ENCODE measurements at regions not wholly inside any gene's neighbourhood (a gene's known extent, or its start where the extent isn't known, plus 50 kb on each side); places are given as distances from the start of the nearest gene placed in this dataset.

DNA sequence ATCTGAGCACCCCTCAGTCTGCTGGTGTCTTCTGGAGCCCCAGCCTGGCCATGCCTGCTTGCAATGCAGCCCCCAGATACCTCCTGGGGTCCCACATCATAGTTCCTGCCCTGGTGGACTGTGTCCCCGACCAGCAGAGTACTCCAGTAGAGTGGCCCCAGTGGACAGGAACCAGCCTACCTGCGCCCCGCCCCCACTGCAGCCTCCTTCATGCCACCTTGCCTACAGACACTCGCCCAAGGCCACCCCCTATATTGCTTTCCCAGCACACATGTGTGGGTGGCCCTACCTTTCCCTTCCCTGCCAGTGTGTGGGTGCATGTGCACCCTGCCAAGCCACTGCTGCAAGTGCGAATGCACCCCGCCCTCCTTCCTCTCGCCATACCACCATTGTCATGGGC, 204.0 kb downstream of the EDN1 start:
- DNase-seq, result no peak
- Histone ChIP-seq H3K27ac (replicated peaks) (no peak overlapping the region), H3K36me3 (no peaks in the 10 kb centered on the region), H3K4me3 (no peak overlapping the region), H3K4me1 (peaks cover 18% of the 10 kb centered on the region), H3K9me3 (replicated peaks) (peaks cover 7% of the 10 kb centered on the region), H3K27me3 (ENCODE audit: low read depth) (no peaks in the 10 kb centered on the region)
- TF ChIP-seq, protein P1, sequence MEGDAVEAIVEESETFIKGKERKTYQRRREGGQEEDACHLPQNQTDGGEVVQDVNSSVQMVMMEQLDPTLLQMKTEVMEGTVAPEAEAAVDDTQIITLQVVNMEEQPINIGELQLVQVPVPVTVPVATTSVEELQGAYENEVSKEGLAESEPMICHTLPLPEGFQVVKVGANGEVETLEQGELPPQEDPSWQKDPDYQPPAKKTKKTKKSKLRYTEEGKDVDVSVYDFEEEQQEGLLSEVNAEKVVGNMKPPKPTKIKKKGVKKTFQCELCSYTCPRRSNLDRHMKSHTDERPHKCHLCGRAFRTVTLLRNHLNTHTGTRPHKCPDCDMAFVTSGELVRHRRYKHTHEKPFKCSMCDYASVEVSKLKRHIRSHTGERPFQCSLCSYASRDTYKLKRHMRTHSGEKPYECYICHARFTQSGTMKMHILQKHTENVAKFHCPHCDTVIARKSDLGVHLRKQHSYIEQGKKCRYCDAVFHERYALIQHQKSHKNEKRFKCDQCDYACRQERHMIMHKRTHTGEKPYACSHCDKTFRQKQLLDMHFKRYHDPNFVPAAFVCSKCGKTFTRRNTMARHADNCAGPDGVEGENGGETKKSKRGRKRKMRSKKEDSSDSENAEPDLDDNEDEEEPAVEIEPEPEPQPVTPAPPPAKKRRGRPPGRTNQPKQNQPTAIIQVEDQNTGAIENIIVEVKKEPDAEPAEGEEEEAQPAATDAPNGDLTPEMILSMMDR (IDR thresholded peaks at IDR 0.05; ENCODE audit: borderline replicate concordance), result no peak
- intact Hi-C loops (cut with micrococcal nuclease), result loop anchor here (10.0 kb wide), 1 partner anchor 81 kb away; no protein-coding TSS in a partner anchor

DNA sequence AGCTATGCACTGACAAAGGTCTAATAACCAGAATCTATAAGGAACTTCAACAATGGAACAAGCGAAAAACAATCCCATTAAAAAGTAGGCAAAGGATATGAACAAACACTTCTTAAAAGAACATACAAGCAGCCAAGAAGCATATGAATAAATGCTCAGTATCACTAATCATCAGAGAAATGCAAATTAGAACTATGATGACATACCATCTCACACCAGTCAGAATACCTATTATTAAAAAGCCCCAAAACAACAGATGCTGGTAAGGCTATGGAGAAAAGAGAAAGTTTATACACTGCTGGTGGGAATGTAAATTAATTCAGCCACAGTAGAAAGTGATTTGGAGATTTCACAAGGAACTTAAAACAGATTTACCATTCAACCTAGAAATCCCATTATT, 211.8 kb downstream of the EDN1 start:
- intact Hi-C loops (cut with micrococcal nuclease), result no loop called here
- no peaks in the 10 kb centered on the region for H3K4me1 ChIP-seq
- H3K36me3 ChIP-seq, result no peaks in the 10 kb centered on the region
- TF ChIP-seq, protein P1 (IDR thresholded peaks at IDR 0.05; ENCODE audit: borderline replicate concordance), result no peak
- no peaks in the 10 kb centered on the region for H3K27me3 ChIP-seq (ENCODE audit: low read depth)
- no peak for DNase-seq
- H3K27ac ChIP-seq (replicated peaks), result no peak overlapping the region
- no peak overlapping the region for H3K4me3 ChIP-seq
- H3K9me3 ChIP-seq (replicated peaks), result peaks cover 6% of the 10 kb centered on the region

DNA sequence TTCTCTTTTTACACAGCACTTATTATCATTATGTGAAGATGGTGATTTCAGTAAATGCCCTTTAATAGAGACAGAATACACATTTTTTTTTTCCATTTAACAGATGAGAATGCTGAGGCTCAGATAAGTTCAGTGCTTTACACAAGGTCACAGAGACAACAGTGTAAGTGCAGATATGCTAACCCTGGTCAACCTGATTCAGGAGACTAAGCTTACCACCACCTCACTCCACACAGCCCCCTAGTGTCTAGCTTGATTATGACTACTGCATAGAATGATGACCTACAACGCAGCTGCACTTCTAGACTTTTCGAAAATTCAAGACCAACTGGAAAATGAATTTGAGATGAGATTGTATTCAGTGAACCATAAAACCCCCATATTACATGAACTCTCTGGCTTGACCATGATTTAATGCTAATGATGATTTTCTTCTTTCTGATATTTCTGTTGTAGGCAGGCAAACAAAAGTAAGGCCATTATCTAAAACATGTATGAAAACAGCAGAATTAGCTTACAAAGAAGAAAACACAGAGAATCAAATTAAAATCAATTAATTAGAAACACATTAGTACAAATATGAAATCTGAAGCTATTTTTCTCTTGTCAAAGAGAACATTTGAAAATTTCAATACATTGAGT, 212.1 kb upstream of the PHACTR1 start:
- TF ChIP-seq, protein P1 (IDR thresholded peaks at IDR 0.05; ENCODE audit: borderline replicate concordance), result peak; percentile 37
- no peak overlapping the region for H3K4me3 ChIP-seq

DNA sequence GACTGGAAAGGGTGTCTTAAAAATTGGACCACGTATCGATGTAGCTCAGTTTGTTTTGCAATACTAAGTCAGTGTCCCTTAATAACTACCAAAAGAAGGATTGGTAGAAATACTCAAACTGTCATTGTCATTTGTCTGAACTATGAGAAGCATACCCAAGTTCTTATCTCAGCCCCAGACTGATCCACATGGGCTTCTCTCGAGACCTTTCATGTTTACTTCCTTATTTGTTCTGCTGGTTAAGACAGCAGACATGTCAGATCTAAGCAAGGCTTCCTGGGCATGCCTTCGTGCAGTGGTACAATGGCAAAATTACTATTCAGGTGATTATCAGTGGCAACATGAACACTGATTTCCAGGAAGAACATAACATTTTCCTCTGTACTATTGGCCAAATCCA, 211.1 kb upstream of the PHACTR1 start:
- no peaks in the 10 kb centered on the region for H3K9me3 ChIP-seq (replicated peaks)
- H3K4me1 ChIP-seq, result no peaks in the 10 kb centered on the region
- no peaks in the 10 kb centered on the region for H3K27me3 ChIP-seq (ENCODE audit: low read depth)
- TF ChIP-seq, protein P1 (IDR thresholded peaks at IDR 0.05; ENCODE audit: borderline replicate concordance), result no peak
- no peak for DNase-seq
- no peak overlapping the region for H3K4me3 ChIP-seq
- intact Hi-C loops (cut with micrococcal nuclease), result no loop called here
- H3K27ac ChIP-seq (replicated peaks), result no peak overlapping the region
- no peaks in the 10 kb centered on the region for H3K36me3 ChIP-seq

More for the DNA sequence above, 212.1 kb upstream of the PHACTR1 start:
- DNase-seq, result no peak
- Histone ChIP-seq H3K27me3 (ENCODE audit: low read depth) (no peaks in the 10 kb centered on the region), H3K9me3 (replicated peaks) (no peaks in the 10 kb centered on the region), H3K36me3 (no peaks in the 10 kb centered on the region), H3K4me1 (no peaks in the 10 kb centered on the region), H3K27ac (replicated peaks) (no peak overlapping the region)
- intact Hi-C loops (cut with micrococcal nuclease), result no loop called here

DNA sequence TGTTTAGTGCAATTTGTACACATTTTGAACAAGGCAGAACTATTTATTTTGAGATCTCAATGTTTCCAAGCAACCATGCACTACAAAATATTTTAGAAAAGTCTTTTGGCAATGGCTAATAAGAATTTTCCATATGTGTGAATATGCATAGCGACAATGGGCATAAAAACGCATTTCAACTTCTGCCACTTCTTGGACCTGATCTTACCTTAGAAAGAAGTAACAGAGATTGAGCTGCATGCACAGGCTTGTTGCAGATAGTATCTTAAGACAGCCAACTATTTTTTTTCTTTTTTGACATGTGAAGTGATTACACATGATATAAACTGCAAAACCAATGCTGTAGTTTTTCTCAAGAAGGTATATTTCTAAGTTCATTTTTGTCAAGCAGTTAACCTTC, 210.4 kb upstream of the PHACTR1 start:
- intact Hi-C loops (cut with micrococcal nuclease), result no loop called here
- TF ChIP-seq, protein P1 (IDR thresholded peaks at IDR 0.05; ENCODE audit: borderline replicate concordance), result no peak
- no peak overlapping the region for H3K27ac ChIP-seq (replicated peaks)
- no peak for DNase-seq
- no peaks in the 10 kb centered on the region for H3K27me3 ChIP-seq (ENCODE audit: low read depth)
- no peak overlapping the region for H3K4me3 ChIP-seq
- H3K9me3 ChIP-seq (replicated peaks), result no peaks in the 10 kb centered on the region
- H3K36me3 ChIP-seq, result no peaks in the 10 kb centered on the region
- no peaks in the 10 kb centered on the region for H3K4me1 ChIP-seq

Data from left ventricle myocardium inferior (tissue), 1 donor.